HEK293T (cell line): ENCODE measurements at regions not wholly inside any gene's neighbourhood (a gene's known extent, or its start where the extent isn't known, plus 50 kb on each side); places are given as distances from the start of the nearest gene placed in this dataset.

ENCODE experiments used
- BHLHE40 ChIP-seq: fragments of 450-650 bp; IDR thresholded peaks from 2 replicates; pipeline ENCODE4 v1.6.1; 2016; ENCODE audit warnings: mild to moderate bottlenecking, moderate library complexity, borderline replicate concordance
- CTBP1 ChIP-seq: fragments of 450-650 bp; IDR thresholded peaks from 2 replicates; pipeline ENCODE4 v1.6.1; 2016; ENCODE audit warnings: borderline replicate concordance
- ELF4 ChIP-seq: fragments of 450-650 bp; IDR thresholded peaks from 2 replicates; pipeline ENCODE4 v1.6.1; 2017; ENCODE audit warnings: antibody characterized with exemption
- FOXA1 ChIP-seq: fragments of 450-650 bp; IDR thresholded peaks from 2 replicates; pipeline ENCODE4 v1.6.1; 2016; ENCODE audit warnings: mild to moderate bottlenecking
- LEF1 ChIP-seq: fragments of 450-650 bp; IDR thresholded peaks from 2 replicates; pipeline ENCODE4 v1.6.1; 2017; ENCODE audit warnings: mild to moderate bottlenecking, borderline replicate concordance
- NFRKB ChIP-seq: fragments of 450-650 bp; IDR thresholded peaks from 2 replicates; pipeline ENCODE4 v1.6.1; 2016; ENCODE audit warnings: mild to moderate bottlenecking, moderate library complexity
- SP1 ChIP-seq: fragments of 450-650 bp; IDR thresholded peaks from 2 replicates; pipeline ENCODE4 v1.6.1; 2017
- SUZ12 ChIP-seq: fragments of 450-650 bp; IDR thresholded peaks from 2 replicates; pipeline ENCODE4 v1.6.1; 2016; ENCODE audit warnings: mild to moderate bottlenecking
- TARDBP ChIP-seq: fragments of 450-650 bp; IDR thresholded peaks from 2 replicates; pipeline ENCODE4 v1.6.1; 2016
- ZNF384 ChIP-seq: fragments of 450-650 bp; IDR thresholded peaks from 2 replicates; pipeline ENCODE4 v1.6.1; 2016

DNA sequence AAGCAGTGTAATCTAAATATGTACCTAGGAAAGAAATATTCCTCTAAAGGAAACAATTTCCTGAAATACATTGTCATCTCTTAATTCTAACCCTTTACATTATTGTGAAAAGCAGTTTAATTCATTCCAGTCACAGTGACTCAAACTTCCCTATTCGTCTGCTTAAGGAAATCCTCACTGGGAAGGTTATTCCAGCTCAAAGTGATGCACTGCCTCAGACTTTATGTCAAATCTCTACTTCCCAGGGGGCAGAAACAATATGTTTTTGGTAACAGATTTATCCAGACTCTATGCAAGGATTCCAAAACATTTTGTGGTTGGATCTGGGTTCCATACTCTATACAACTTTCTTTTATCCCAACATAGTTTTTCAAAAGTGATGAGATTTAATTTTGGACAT, 145.2 kb downstream of the NTMT2 start:
- TF ChIP-seq TARDBP (no peak), SUZ12 (no peak), SP1 (no peak), FOXA1 (no peak), BHLHE40 (no peak), NFRKB (no peak), CTBP1 (no peak), ELF4 (no peak), LEF1 (no peak), ZNF384 (no peak)
